ENCODE measurements at regions not wholly inside any gene's neighbourhood (a gene's known extent, or its start where the extent isn't known, plus 50 kb on each side); places are given as distances from the start of the nearest gene placed in this dataset.

DNA sequence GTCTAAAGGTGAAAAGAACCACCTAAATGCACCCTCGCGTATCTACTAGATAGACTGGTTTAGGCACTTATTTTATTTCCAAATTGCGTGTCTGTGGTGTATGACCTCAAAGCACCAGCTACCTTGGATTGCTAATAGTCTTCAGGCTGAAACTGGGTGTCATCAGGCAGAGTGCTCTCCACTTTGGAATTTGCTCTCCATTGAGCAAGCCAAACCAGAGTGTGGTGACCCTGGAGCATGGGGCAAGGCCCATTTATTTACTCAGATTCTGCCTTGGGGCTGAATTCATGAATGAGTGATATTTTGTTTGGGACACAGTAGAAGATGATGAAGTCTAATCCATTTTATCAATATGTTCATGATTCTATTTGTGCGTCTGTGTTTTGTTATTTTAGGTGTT lies 812.8 kb upstream of the SLC35B3 start:
- no peak for TF ChIP-seq POLR2A (IDR thresholded peaks at IDR 0.05)
- TF ChIP-seq, protein P1, sequence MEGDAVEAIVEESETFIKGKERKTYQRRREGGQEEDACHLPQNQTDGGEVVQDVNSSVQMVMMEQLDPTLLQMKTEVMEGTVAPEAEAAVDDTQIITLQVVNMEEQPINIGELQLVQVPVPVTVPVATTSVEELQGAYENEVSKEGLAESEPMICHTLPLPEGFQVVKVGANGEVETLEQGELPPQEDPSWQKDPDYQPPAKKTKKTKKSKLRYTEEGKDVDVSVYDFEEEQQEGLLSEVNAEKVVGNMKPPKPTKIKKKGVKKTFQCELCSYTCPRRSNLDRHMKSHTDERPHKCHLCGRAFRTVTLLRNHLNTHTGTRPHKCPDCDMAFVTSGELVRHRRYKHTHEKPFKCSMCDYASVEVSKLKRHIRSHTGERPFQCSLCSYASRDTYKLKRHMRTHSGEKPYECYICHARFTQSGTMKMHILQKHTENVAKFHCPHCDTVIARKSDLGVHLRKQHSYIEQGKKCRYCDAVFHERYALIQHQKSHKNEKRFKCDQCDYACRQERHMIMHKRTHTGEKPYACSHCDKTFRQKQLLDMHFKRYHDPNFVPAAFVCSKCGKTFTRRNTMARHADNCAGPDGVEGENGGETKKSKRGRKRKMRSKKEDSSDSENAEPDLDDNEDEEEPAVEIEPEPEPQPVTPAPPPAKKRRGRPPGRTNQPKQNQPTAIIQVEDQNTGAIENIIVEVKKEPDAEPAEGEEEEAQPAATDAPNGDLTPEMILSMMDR (IDR thresholded peaks at IDR 0.05), result no peak

Measured in uterus (tissue), 2 donors.